ENCODE measurements at regions not wholly inside any gene's neighbourhood (a gene's known extent, or its start where the extent isn't known, plus 50 kb on each side); places are given as distances from the start of the nearest gene placed in this dataset.

DNA sequence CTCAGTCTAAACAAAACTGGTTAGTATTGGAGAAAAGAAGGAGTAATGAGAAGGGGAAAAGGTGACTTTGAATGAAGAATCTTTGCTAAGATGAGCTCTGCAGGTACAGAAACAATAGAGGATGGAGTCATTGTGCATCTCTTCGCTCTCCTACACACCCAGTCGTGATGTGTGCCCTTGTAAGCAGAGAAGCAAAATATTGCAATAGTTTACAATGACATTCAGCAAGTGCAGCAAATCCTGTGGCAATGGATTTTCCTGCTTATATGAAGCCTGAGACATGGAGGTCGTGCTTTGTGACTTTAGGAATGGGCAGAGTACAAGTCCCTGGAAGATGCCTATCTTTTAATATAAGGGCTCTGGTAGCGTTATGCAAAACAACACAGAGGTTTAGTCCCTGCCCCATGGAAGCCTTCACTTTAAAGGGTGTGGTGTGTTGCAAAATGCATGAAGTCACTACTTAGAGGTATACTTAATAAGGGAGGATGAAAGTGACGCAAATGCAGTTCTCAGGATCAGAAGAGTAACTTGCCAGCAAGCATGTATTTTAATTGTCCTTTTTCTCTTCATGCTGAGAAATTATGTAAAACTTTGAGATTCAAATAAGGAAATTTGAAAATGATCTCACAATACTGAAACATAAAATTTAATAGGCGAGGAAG lies 88.0 kb upstream of the IVNS1ABP start:
- no peak overlapping the region for H3K27ac ChIP-seq
- TF ChIP-seq CTCF (conservative IDR thresholded peaks at IDR 0.05) (no peak), ZFX (IDR thresholded peaks at IDR 0.05) (no peak)

- TF ChIP-seq ZFX (IDR thresholded peaks at IDR 0.05) (no peak), CTCF (conservative IDR thresholded peaks at IDR 0.05) (no peak)
- H3K27ac ChIP-seq = no peak overlapping the region
Observed at GRCh38 chr1:185404291-185404690, 87.2 kb upstream of the IVNS1ABP start.

DNA sequence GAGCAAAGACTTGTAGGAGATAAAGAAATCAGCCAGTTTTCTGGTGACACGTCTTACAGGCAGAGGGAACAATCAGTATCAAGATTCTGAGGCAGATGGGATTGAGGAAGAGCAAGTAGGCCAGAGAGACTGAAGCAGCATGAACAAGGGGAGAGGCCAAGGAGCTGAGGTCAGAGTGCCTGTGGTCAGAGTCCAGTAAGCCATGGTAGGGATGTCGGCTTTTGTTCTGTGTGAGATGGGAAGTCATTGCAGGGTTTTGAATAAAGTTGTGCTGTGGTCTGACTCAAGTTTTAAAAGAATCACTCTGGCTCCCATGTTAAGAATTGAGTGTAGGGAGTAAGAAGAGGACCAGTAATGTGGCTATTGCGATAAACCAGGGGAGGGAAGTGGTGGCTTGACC lies 85.9 kb upstream of the IVNS1ABP start:
- TF ChIP-seq CTCF (conservative IDR thresholded peaks at IDR 0.05) (no peak), ZFX (IDR thresholded peaks at IDR 0.05) (no peak)
- H3K27ac ChIP-seq = no peak overlapping the region

DNA sequence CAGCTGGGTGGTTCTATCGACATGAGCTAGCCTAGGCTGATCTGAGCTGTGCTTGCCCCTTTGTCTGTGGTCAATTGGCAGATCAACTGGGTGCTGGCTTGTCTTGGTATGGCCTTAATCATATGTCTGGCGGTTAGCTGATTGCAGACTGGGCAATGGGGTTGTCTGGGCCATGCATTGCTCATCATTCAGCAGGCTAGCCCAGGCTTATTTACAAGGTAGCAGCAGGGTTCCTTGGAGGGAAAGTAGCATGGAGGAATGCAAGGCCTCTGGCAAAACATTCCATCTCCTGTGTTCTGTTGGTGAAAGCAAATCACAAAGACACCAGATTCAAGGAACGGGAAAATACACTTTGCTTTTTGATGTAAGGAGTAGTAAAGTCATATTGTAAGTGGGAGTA lies 84.0 kb upstream of the IVNS1ABP start:
- TF ChIP-seq CTCF (conservative IDR thresholded peaks at IDR 0.05) (no peak), ZFX (IDR thresholded peaks at IDR 0.05) (no peak)
- H3K27ac ChIP-seq = no peak overlapping the region

- H3K27ac ChIP-seq = no peak overlapping the region
- TF ChIP-seq ZFX (IDR thresholded peaks at IDR 0.05) = no peak
- TF ChIP-seq CTCF (conservative IDR thresholded peaks at IDR 0.05) = no peak
Observed at GRCh38 chr1:185400052-185400451, 83.0 kb upstream of the IVNS1ABP start.

DNA sequence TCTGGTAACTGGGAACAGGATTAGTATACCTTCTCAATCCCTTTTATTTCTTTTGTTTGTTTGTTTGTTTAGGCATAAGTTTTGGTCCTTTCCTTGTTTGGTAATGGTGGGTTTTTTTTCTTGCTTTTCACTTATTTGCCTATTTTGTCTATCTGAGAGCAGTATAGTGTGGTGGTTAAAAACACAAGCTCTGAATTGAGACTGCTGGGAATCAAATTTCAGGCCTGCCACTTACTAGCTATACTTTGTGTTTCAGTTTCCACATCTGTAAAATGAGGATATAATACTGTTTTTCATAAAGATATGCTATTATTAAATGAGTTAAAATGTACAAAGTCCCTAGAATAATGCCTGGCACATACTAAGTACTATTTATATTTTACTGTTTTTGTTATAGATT lies 81.6 kb upstream of the IVNS1ABP start:
- H3K27ac ChIP-seq = no peak overlapping the region

DNA sequence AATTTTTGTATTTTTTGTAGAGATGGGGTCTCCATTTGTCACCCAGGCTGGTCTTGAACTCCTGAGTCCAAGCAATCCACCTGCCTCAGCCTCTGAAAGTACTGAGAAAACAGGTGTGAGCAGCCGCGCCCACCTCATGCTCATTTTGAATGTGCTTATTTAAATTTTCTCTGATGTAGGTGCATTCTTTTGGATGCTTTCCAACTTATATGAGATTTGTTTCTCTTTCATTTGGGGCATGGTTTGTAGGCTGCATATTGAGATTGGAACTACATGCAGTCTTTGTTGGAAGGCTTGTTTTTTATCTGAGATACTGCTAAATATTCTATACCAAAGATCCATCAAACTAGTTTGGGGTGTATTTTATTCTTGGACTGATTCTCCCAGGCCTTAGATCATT lies 81.0 kb upstream of the IVNS1ABP start:
- H3K27ac ChIP-seq = no peak overlapping the region

More for the DNA sequence above, 81.6 kb upstream of the IVNS1ABP start:
- TF ChIP-seq ZFX (IDR thresholded peaks at IDR 0.05) (no peak), CTCF (conservative IDR thresholded peaks at IDR 0.05) (no peak)

More for the DNA sequence above, 81.0 kb upstream of the IVNS1ABP start:
- TF ChIP-seq ZFX (IDR thresholded peaks at IDR 0.05) = no peak
- no peak for TF ChIP-seq CTCF (conservative IDR thresholded peaks at IDR 0.05)

Measured in C4-2B (cell line).